HCT116 (cell line): ENCODE measurements at regions not wholly inside any gene's neighbourhood (a gene's known extent, or its start where the extent isn't known, plus 50 kb on each side); places are given as distances from the start of the nearest gene placed in this dataset.

Experiments
- ATAC-seq: fragments of 200-7000 bp; cut with Tn5 transposase; 2 replicates; pipeline ENCODE4 v1.9.1; 2020; ENCODE audit warnings: mild to moderate bottlenecking, moderate library complexity
- BruUV-seq: library from RNA; stranded (reverse); fragments of 400-500 nt; replicated peaks from 2 replicates; lab custom pipeline; 2021; lab: Mats Ljungman, UMichigan
- CTCF ChIA-PET: fragments of 300-600 bp; sonication (Branson Sonifier 250); formaldehyde crosslinking; loops from one replicate; lab custom pipeline; 2021; ENCODE audit warnings: antibody characterized with exemption; lab: Charles Lee
- POLR2A ChIA-PET: fragments of 300-600, 350-600 bp; sonication (Branson Sonifier 250); formaldehyde crosslinking; loops from one replicate; lab custom pipeline; 2021; ENCODE audit warnings: antibody characterized with exemption; lab: Charles Lee
- RAD21 ChIA-PET, 2 experiments: fragments of 300-600 bp; sonication (Branson Sonifier 250); formaldehyde crosslinking; loops; one replicate each; lab custom pipeline; 2023; ENCODE audit warnings: low total read pairs in 2 of 2; ENCODE audit not compliant: uncharacterized antibody in 2 of 2, unreplicated experiment in 2 of 2, low non-redundant PET in 1 of 2; lab: Charles Lee
- DNase-seq: peaks from one replicate; pipeline ENCODE4 v3.0.0-alpha.2; 2010; ENCODE audit warnings: low read depth, low spot score
- H2AFZ ChIP-seq: fragments of 200-600 bp; shearing (Covaris generic), sonication (generic); 2 replicates; pipeline ENCODE4 v1.6.1; 2017; ENCODE audit warnings: low read depth, mixed run types, mixed read lengths, antibody characterized with exemption, low read length; ENCODE audit not compliant: poor library complexity, severe bottlenecking
- H3K27ac ChIP-seq: 2 replicates; pipeline ENCODE4 v1.5.1; 2012; ENCODE audit warnings: low read depth, low read length
- H3K27me3 ChIP-seq: fragments of 200-600 bp; sonication (generic); 2 replicates; pipeline ENCODE4 v1.6.1; 2016; ENCODE audit warnings: mixed run types, low read length, mixed read lengths; ENCODE audit not compliant: insufficient read depth
- H3K36me3 ChIP-seq, 2 experiments: fragments of 200-500 bp in 1 of 2; fragments of 200-600 bp in 1 of 2; sonication (Bioruptor generic) in 1 of 2; sonication (generic) in 1 of 2; 2 replicates each; pipeline versions ENCODE4 v1.5.1 to v1.6.1; 2014 to 2016; ENCODE audit warnings: low read length in 2 of 2, inconsistent platforms in 1 of 2, mixed read lengths in 1 of 2, mixed run types in 1 of 2; ENCODE audit not compliant: insufficient read depth in 2 of 2, control insufficient read depth in 1 of 2
- H3K4me1 ChIP-seq, 2 experiments: fragments of 200-600 bp in 1 of 2; sonication (generic) in 1 of 2; 2 replicates each; pipeline versions ENCODE4 v1.5.1 to v1.6.1; 2012 to 2017; ENCODE audit warnings: low read length in 2 of 2, inconsistent platforms in 1 of 2, mild to moderate bottlenecking in 1 of 2, mixed read lengths in 1 of 2, mixed run types in 1 of 2, moderate library complexity in 1 of 2; ENCODE audit not compliant: insufficient read depth in 2 of 2, control insufficient read depth in 1 of 2
- H3K4me2 ChIP-seq: fragments of 200-600 bp; sonication (generic); 2 replicates; pipeline ENCODE4 v1.6.1; 2017; ENCODE audit warnings: mixed run types, low read length, mixed read lengths
- H3K4me3 ChIP-seq, 2 experiments: fragments of 200-600 bp in 1 of 2; sonication (generic) in 1 of 2; replicated peaks in 1 of 2; 2 replicates each; pipeline ENCODE4 v1.5.1; 2011 to 2016; ENCODE audit warnings: low read length in 2 of 2, control low read depth in 1 of 2, low read depth in 1 of 2, mild to moderate bottlenecking in 1 of 2, mixed read lengths in 1 of 2, mixed run types in 1 of 2
- H3K79me2 ChIP-seq: fragments of 200-600 bp; sonication (generic); 2 replicates; pipeline ENCODE4 v1.6.1; 2017; ENCODE audit warnings: mild to moderate bottlenecking, mixed run types, low read length, moderate library complexity, mixed read lengths; ENCODE audit not compliant: insufficient read depth
- H3K9ac ChIP-seq: fragments of 200-600 bp; sonication (generic); 2 replicates; pipeline ENCODE4 v1.6.1; 2016; ENCODE audit warnings: low read length, mixed read lengths
- H3K9me2 ChIP-seq: fragments of 200-600 bp; sonication (generic), shearing (Covaris generic); 2 replicates; pipeline ENCODE4 v1.6.1; 2017; ENCODE audit warnings: mixed run types, mild to moderate bottlenecking, moderate library complexity; ENCODE audit not compliant: insufficient read depth
- H3K9me3 ChIP-seq, 2 experiments: fragments of 200-500 bp in 1 of 2; fragments of 200-600 bp in 1 of 2; sonication (Bioruptor generic) in 1 of 2; sonication (generic) in 1 of 2; 2 replicates each; pipeline ENCODE4 v1.6.1; 2014 to 2017; ENCODE audit warnings: low read length in 2 of 2, mixed read lengths in 2 of 2, inconsistent platforms in 1 of 2, low read depth in 1 of 2, mild to moderate bottlenecking in 1 of 2, mixed run types in 1 of 2, moderate library complexity in 1 of 2; ENCODE audit not compliant: control insufficient read depth in 1 of 2, insufficient read depth in 1 of 2
- H4K20me1 ChIP-seq: fragments of 200-600 bp; sonication (generic), shearing (Covaris generic); 2 replicates; pipeline ENCODE4 v1.6.1; 2017; ENCODE audit warnings: mixed run types, mild to moderate bottlenecking, moderate library complexity; ENCODE audit not compliant: insufficient read depth
- CBX3 ChIP-seq: IDR thresholded peaks from 2 replicates; pipeline ENCODE4 v1.6.1; 2012; ENCODE audit warnings: low read depth
- EGR1 ChIP-seq: IDR thresholded peaks from 2 replicates; pipeline ENCODE4 v1.6.1; 2012; ENCODE audit warnings: low read depth
- ELF1 ChIP-seq: IDR thresholded peaks from 2 replicates; pipeline ENCODE4 v1.6.1; 2012; ENCODE audit warnings: low read depth, borderline replicate concordance
- EZH2phosphoT487 ChIP-seq: fragments of 200-600 bp; IDR thresholded peaks from 2 replicates; pipeline ENCODE4 v1.6.1; 2018; ENCODE audit warnings: antibody characterized with exemption, borderline replicate concordance
- POLR2A ChIP-seq: IDR thresholded peaks from 2 replicates; pipeline ENCODE4 v1.7.0; 2011; ENCODE audit warnings: borderline replicate concordance; ENCODE audit not compliant: insufficient read depth, insufficient read length; ENCODE audit errors: extremely low read depth
- POLR2AphosphoS5 ChIP-seq: IDR thresholded peaks from 2 replicates; pipeline ENCODE4 v1.6.1; 2011; ENCODE audit warnings: mild to moderate bottlenecking, low read depth, low read length, moderate library complexity
- REST ChIP-seq: IDR thresholded peaks from 2 replicates; pipeline ENCODE4 v1.6.1; 2012; ENCODE audit warnings: low read depth
- SIN3A ChIP-seq: IDR thresholded peaks from 2 replicates; pipeline ENCODE4 v1.6.1; 2012; ENCODE audit warnings: low read depth
- TCF7L2 ChIP-seq: IDR thresholded peaks from 2 replicates; pipeline ENCODE4 v1.7.0; 2011; ENCODE audit warnings: borderline replicate concordance, inconsistent platforms; ENCODE audit not compliant: insufficient read depth, insufficient read length; ENCODE audit errors: extremely low read depth
- ZBTB33 ChIP-seq: IDR thresholded peaks from 2 replicates; pipeline ENCODE4 v1.6.1; 2011; ENCODE audit warnings: mild to moderate bottlenecking, low read length, moderate library complexity; ENCODE audit not compliant: insufficient replicate concordance; ENCODE audit errors: extremely low read depth
- ZNF274 ChIP-seq: fragments of 200-500 bp; sonication (Bioruptor generic); IDR thresholded peaks from 2 replicates; pipeline ENCODE4 v1.6.1; 2014; ENCODE audit warnings: mild to moderate bottlenecking, low read depth, low read length, inconsistent platforms
- intact Hi-C: fragments of 100-400 bp; cut with micrococcal nuclease; formaldehyde crosslinking; loops from 2 replicates; pipeline ENCODE4 v1.10.0; 2022
- TF ChIP-seq, protein P1 (sequence below): IDR thresholded peaks from 2 replicates; pipeline ENCODE4 v1.6.1; 2012

DNA sequence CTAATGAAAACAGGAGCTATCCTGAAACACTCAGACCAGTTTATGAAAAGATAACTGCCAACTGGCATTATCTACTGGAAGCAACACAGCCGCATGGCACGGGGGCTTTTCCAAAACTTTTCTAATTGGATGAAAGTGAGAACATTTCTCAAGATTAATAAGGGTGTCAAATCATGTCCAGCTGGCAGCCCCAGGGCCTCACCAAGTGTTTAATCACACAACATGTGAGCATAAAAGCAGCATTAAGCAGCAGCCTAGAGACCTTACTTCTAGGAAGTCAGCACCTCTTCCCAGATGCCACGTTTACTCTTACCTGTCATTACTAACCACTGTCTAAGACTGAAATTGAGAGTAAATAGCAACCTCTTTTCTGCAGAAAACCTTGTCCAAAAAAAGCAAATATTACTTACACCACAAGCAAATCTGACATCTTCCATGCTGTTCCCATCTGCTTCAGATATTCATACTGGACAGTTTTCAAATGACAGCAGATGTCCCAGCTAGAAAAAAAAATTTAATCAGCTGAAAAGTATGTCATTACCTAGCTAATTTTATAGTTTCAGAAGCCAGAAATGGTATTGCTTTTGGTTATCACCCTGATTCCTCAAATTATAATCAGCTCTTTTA, 341.5 kb upstream of the ZP4 start:
- ChIA-PET CTCF (no interaction called here), POLR2A (no interaction called here), RAD21 (no interaction called here)
- TF ChIP-seq CBX3 (no peak), EZH2phosphoT487 (no peak), ELF1 (no peak), POLR2A (no peak), EGR1 (no peak), POLR2AphosphoS5 (no peak), ZBTB33 (no peak)
- TF ChIP-seq, protein P1, sequence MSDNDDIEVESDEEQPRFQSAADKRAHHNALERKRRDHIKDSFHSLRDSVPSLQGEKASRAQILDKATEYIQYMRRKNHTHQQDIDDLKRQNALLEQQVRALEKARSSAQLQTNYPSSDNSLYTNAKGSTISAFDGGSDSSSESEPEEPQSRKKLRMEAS: no peak
- BruUV-seq: no TSS peak
- H3K4me1 ChIP-seq: no peaks in the 10 kb centered on the region
- no peaks in the 10 kb centered on the region for H4K20me1 ChIP-seq
- no peaks in the 10 kb centered on the region for H3K36me3 ChIP-seq
- H3K27me3 ChIP-seq: no peaks in the 10 kb centered on the region
- no peaks in the 10 kb centered on the region for H3K9me2 ChIP-seq
- H3K9ac ChIP-seq: no peak overlapping the region
- H2AFZ ChIP-seq: no peak overlapping the region
- ATAC-seq (no peak), DNase-seq (no peak)
- peaks cover 6 to 19% of the 10 kb centered on the region in 2 experiments; a peak in 3 of 4 replicates for H3K9me3 ChIP-seq
- intact Hi-C loops: no loop called here
- no peak overlapping the region for H3K4me2 ChIP-seq
- H3K27ac ChIP-seq: no peak overlapping the region
- H3K79me2 ChIP-seq: no peaks in the 10 kb centered on the region
- no peak overlapping the region for H3K4me3 ChIP-seq

- intact Hi-C loops: no loop called here
- no peaks in the 10 kb centered on the region for H3K27me3 ChIP-seq
- ChIA-PET CTCF (no interaction called here), RAD21 (no interaction called here), POLR2A (no interaction called here)
- no peaks in the 10 kb centered on the region for H3K79me2 ChIP-seq
- ATAC-seq (no peak), DNase-seq (no peak)
- no peaks in the 10 kb centered on the region for H3K4me1 ChIP-seq
- H3K9me3 ChIP-seq: peaks cover 6 to 22% of the 10 kb centered on the region in 2 experiments; a peak in 3 of 4 replicates
- H3K4me2 ChIP-seq: no peak overlapping the region
- no peak overlapping the region for H3K27ac ChIP-seq
- no TSS peak for BruUV-seq
- no peaks in the 10 kb centered on the region for H3K36me3 ChIP-seq
- TF ChIP-seq ZNF274 (no peak), REST (no peak), EZH2phosphoT487 (no peak), SIN3A (no peak), TCF7L2 (no peak)
- no peak overlapping the region for H3K9ac ChIP-seq
- no peak overlapping the region for H3K4me3 ChIP-seq
- no peaks in the 10 kb centered on the region for H3K9me2 ChIP-seq
- no peaks in the 10 kb centered on the region for H4K20me1 ChIP-seq
- H2AFZ ChIP-seq: no peak overlapping the region
Observed at GRCh38 chr1:238226810-238227209, 336.1 kb upstream of the ZP4 start.
